Ishikawa (cell line): ENCODE measurements at regions not wholly inside any gene's neighbourhood (a gene's known extent, or its start where the extent isn't known, plus 50 kb on each side); places are given as distances from the start of the nearest gene placed in this dataset.

Experiments used
- CEBPB ChIP-seq: IDR thresholded peaks from 2 replicates; pipeline ENCODE4 v1.6.1; 2012
- CREB1 ChIP-seq: IDR thresholded peaks from 2 replicates; pipeline ENCODE4 v1.6.1; 2012; ENCODE audit warnings: low read depth
- EGR1 ChIP-seq: IDR thresholded peaks from 2 replicates; pipeline ENCODE4 v1.6.1; 2012
- EP300 ChIP-seq: IDR thresholded peaks from 2 replicates; pipeline ENCODE4 v1.6.1; 2012; ENCODE audit warnings: borderline replicate concordance
- FOXM1 ChIP-seq: IDR thresholded peaks from 2 replicates; pipeline ENCODE4 v1.6.1; 2012; ENCODE audit warnings: low read depth, borderline replicate concordance
- MAX ChIP-seq: IDR thresholded peaks from 2 replicates; pipeline ENCODE4 v1.6.1; 2012
- NFIC ChIP-seq: IDR thresholded peaks from 2 replicates; pipeline ENCODE4 v1.6.1; 2012
- RAD21 ChIP-seq: IDR thresholded peaks from 2 replicates; pipeline ENCODE4 v1.6.1; 2012; ENCODE audit warnings: low read depth
- REST ChIP-seq: IDR thresholded peaks from 2 replicates; pipeline ENCODE4 v1.6.1; 2012; ENCODE audit warnings: low read depth, mild to moderate bottlenecking
- TAF1 ChIP-seq: IDR thresholded peaks from 2 replicates; pipeline ENCODE4 v1.6.1; 2012; ENCODE audit warnings: low read depth, mild to moderate bottlenecking
- TCF12 ChIP-seq: IDR thresholded peaks from 2 replicates; pipeline ENCODE4 v1.6.1; 2012; ENCODE audit warnings: low read depth
- TEAD4 ChIP-seq: IDR thresholded peaks from 2 replicates; pipeline ENCODE4 v1.6.1; 2012
- USF1 ChIP-seq: IDR thresholded peaks from 2 replicates; pipeline ENCODE4 v1.6.1; 2012
- YY1 ChIP-seq: IDR thresholded peaks from 2 replicates; pipeline ENCODE4 v1.6.1; 2012; ENCODE audit warnings: low read depth
- ZBTB7A ChIP-seq: IDR thresholded peaks from 2 replicates; pipeline ENCODE4 v1.6.1; 2012; ENCODE audit warnings: low read depth

GRCh38 chr7:66549466-66549865, 79.2 kb upstream of the KCTD7 start:
- no peak for TF ChIP-seq YY1
- no peak for TF ChIP-seq TCF12
- no peak for TF ChIP-seq ZBTB7A
- no peak for TF ChIP-seq CEBPB
- no peak for TF ChIP-seq RAD21
- TF ChIP-seq FOXM1 = no peak
- no peak for TF ChIP-seq NFIC
- TF ChIP-seq EGR1 = no peak
- no peak for TF ChIP-seq CREB1
- TF ChIP-seq REST = no peak
- TF ChIP-seq TEAD4 = no peak
- no peak for TF ChIP-seq MAX
- no peak for TF ChIP-seq EP300
- TF ChIP-seq USF1 = no peak
- no peak for TF ChIP-seq TAF1

- no peak for TF ChIP-seq NFIC
- TF ChIP-seq ZBTB7A = no peak
Observed at GRCh38 chr7:66553001-66553400, 75.7 kb upstream of the KCTD7 start.

- TF ChIP-seq CREB1 (no peak), TAF1 (no peak), USF1 (no peak), TCF12 (no peak), MAX (no peak), EP300 (no peak), FOXM1 (no peak), RAD21 (no peak), NFIC (no peak), ZBTB7A (no peak), TEAD4 (no peak), EGR1 (no peak), CEBPB (no peak)
Observed at GRCh38 chr7:66556177-66556548, 72.5 kb upstream of the KCTD7 start.

- no peak for TF ChIP-seq MAX
- no peak for TF ChIP-seq USF1
- no peak for TF ChIP-seq TEAD4
- no peak for TF ChIP-seq NFIC
- TF ChIP-seq REST = no peak
- no peak for TF ChIP-seq EP300
- no peak for TF ChIP-seq TCF12
- TF ChIP-seq FOXM1 = no peak
- no peak for TF ChIP-seq CEBPB
- TF ChIP-seq CREB1 = no peak
- no peak for TF ChIP-seq TAF1
- no peak for TF ChIP-seq RAD21
Observed at GRCh38 chr7:66556549-66557213, 72.0 kb upstream of the KCTD7 start.

GRCh38 chr7:66557214-66558200, 71.2 kb upstream of the KCTD7 start:
- peak; percentile 75 for TF ChIP-seq RAD21
- TF ChIP-seq TEAD4 = no peak
